Activated CD4-positive, alpha-beta T cell treated with anti-CD3 and anti-CD28 coated beads, Interleukin-2, amount 50 U/mL, for 1 hour (primary cell): ENCODE measurements at regions not wholly inside any gene's neighbourhood (a gene's known extent, or its start where the extent isn't known, plus 50 kb on each side); places are given as distances from the start of the nearest gene placed in this dataset.

ENCODE experiments used
- DNase-seq: peaks from one replicate; pipeline ENCODE4 v3.0.0-alpha.2; 2020

GRCh38 chr22:49178246-49179005 lies 649.2 kb downstream of the BRD1 start:
- DNase-seq = no peak

GRCh38 chr22:49177666-49178065 lies 650.0 kb downstream of the BRD1 start:
- DNase-seq = no peak

DNA sequence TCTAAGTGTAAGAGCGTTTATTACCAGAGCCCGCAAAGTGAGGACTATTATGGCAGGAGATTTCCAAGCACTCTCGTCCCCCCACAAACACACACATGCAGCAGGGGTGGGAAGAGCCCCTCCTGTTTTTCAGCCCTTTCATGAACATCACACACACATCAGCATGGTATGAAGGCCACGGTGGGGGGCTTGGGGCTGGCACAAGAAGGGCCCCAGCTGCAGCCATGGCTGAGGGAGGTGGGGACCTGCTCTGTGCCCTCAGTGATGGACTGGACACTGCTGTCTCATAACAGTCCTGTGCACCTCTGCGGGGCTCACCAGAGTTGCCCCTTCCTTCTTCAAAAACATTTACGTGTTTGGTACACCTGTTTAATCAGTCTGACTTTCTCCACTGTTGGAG lies 650.7 kb downstream of the BRD1 start:
- DNase-seq = no peak

- no peak for DNase-seq
Measured at GRCh38 chr22:49170053-49170452, 657.6 kb downstream of the BRD1 start.

DNA sequence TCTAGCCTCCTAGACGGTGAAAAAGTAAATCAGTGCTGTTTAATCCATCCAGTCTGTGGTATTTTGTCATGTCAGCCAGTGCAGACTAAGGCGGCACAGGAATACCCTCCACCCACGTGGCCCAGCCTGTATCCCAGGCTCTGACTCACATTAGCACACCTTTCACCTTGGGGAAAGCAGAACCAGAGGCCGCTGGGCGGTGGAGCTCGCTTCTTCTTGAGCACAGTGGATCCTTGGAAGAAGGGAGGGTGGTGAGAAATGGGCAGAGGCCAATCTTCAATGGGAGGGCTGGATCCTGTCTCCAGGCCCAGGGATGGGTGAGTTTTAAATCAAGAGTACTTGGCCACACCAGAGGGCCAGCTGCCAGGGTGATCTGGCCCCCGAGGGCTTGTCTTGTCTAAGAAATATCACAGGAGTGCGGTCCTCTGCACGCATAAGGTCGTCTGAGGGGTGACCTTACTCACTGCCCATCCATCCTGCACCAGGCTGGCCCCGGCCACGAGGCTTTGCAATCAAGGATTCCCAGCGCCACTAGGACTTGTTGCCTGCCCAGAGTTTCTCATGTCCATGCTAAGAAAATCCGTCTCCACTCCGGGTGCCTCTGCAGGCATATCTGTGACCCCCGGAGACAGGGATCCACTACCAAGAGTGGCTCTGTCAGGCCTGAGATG lies 658.5 kb downstream of the BRD1 start:
- DNase-seq = no peak

- DNase-seq = no peak
Measured at GRCh38 chr22:49168219-49168813, 659.4 kb downstream of the BRD1 start.

- no peak for DNase-seq
Measured at GRCh38 chr22:49166746-49167145, 660.9 kb downstream of the BRD1 start.

DNA sequence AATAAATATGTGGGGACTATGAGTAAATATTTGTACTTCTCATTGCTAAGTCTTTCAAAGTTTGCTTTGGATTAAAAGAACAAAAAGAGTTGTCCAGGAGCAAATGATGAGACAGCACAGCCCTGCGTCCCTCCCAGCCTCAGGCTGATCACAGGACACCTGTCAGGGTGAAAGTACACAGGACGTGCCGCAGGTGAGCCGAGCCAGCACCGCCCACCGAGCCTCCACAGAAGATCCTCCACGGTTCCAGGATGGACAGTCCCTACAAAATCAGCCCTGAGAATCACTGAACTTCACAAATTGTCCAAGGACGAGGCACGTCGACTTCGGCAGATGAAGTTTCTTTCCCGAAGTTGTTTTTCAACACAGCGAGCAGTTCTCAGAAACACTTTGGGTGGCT lies 661.5 kb downstream of the BRD1 start:
- DNase-seq = no peak

- no peak for DNase-seq
Measured at GRCh38 chr22:49164773-49165320, 662.8 kb downstream of the BRD1 start.

- DNase-seq = no peak
Measured at GRCh38 chr22:49163960-49164690, 663.5 kb downstream of the BRD1 start.

DNA sequence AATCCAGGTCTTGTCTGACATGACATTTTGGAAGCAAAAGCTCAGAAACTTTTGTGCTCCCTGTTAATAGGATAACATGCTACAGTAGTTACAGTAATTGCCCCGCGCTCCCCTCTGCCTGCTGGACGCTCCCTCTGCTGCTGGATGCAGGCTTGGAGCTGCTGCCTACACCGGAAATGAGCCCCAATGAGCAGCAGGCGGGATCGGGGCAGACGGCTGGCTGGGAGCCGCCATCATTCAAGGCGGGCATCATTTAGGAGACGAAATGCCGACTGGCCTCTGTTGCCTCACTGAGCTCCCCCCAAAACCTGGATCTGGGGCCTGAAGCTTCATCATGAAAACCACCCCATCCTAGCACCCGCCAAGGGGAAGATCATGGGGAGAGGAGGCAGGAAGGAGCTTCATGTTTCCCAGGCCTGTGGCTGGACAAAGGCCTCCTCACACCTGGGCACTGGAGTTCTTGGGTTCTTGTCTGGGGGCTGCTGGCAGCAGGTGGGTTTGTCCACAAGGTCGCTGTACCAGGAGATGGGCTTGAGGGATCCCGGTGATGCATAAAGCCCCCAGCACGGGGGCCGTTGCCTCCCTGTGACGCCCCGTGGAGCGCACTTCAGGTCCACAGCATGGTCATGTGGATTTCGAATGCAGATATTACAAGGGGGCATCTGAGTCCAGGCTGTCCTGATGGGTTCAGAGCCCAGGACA lies 664.3 kb downstream of the BRD1 start:
- no peak for DNase-seq

DNA sequence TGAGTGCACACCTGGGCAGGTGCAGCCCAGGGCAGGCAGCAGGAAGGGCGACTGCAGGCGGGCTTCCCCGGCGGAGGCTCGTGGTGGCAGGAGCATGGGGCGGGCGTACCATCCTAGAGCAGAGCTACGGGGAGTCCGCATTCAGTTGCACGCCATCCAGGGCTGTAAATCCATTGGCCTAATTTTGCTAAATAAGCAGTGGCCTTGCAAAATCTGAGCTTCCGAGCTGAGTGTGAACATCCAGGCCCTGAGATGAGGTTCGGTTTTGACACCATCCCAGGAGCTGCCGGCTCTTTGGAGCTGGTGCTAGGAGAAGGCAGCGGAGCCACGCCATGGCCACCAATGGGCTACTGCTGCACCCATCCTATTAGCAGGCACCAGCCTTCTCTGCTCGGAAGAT lies 664.8 kb downstream of the BRD1 start:
- no peak for DNase-seq

- DNase-seq = no peak
Measured at GRCh38 chr22:49161002-49161850, 666.4 kb downstream of the BRD1 start.

GRCh38 chr22:49160261-49161001 lies 667.2 kb downstream of the BRD1 start:
- DNase-seq = no peak

GRCh38 chr22:49159711-49160110 lies 668.0 kb downstream of the BRD1 start:
- no peak for DNase-seq

GRCh38 chr22:49158741-49159564 lies 668.7 kb downstream of the BRD1 start:
- DNase-seq = no peak

- DNase-seq = no peak
Measured at GRCh38 chr22:49157529-49158339, 669.9 kb downstream of the BRD1 start.

DNA sequence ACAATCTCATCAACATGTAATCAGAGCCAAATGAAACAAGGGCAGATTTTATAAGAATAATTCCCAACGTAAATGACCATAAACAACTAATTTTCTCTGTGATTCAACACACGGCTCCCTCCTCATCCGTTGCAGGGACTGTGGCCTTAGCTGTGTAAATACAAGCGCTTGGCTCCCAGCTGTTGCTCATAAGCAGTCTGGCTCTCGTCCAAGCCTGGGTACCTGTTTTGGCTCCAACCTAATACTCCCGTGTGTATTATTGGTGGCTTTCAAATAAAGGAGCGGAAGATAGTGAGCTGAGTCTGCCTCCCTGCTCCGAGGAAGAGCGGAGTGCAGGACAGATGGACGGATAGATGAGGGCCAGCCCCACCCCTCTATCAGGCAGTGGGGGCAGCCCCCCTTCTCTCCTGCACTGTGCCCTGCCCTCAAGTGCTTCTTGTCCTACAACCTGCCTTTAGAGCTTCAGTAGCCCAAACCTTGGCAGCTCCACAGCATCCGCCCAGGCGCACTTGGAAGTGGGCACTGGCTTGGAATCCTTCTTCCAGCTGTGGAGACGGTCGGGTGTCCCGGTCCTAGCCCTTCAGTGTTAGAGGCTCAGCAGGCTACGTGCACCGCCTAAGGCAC lies 670.9 kb downstream of the BRD1 start:
- no peak for DNase-seq
